IMR-90 (cell line): ENCODE measurements at regions not wholly inside any gene's neighbourhood (a gene's known extent, or its start where the extent isn't known, plus 50 kb on each side); places are given as distances from the start of the nearest gene placed in this dataset.

Source experiments
- ATAC-seq: fragments of 200-7000 bp; cut with Tn5 transposase; 2 replicates; pipeline ENCODE4 v1.9.1; 2020; ENCODE audit warnings: low read depth, mild to moderate bottlenecking, moderate library complexity
- BruUV-seq: library from RNA; stranded (reverse); fragments of 400-500 nt; replicated peaks from 2 replicates; lab custom pipeline; 2021; lab: Mats Ljungman, UMichigan
- CTCF ChIA-PET: fragments of 300-600 bp; formaldehyde crosslinking; extraction: SDS; loops from one replicate; lab custom pipeline; 2021; ENCODE audit warnings: antibody characterized with exemption; lab: Yijun Ruan, JAX
- POLR2A ChIA-PET: fragments of 300-600 bp; sonication (Branson Sonifier 250); formaldehyde crosslinking; loops from one replicate; lab custom pipeline; 2022; ENCODE audit warnings: antibody characterized with exemption; ENCODE audit not compliant: unreplicated experiment; lab: Charles Lee
- DNase-seq: peaks from one replicate; pipeline ENCODE4 v3.0.0; 2013
- H2AFZ ChIP-seq: replicated peaks from 2 replicates; pipeline ENCODE3; 2013; ENCODE audit warnings: low read length, mild to moderate bottlenecking; ENCODE audit not compliant: poor library complexity
- H2AK5ac ChIP-seq: 2 replicates; pipeline ENCODE4 v1.6.1; 2013; ENCODE audit warnings: low read depth, low read length, inconsistent platforms
- H2AK9ac ChIP-seq: replicated peaks from 2 replicates; pipeline ENCODE3; 2013; ENCODE audit warnings: mild to moderate bottlenecking, low read depth, low read length, moderate library complexity; ENCODE audit not compliant: poor library complexity
- H2BK120ac ChIP-seq: 2 replicates; pipeline ENCODE4 v1.6.1; 2013; ENCODE audit warnings: low read depth, low read length, inconsistent platforms
- H2BK15ac ChIP-seq: 3 replicates; pipeline ENCODE4 v1.6.1; 2013; ENCODE audit warnings: low read depth, low read length, inconsistent platforms
- H2BK20ac ChIP-seq: 2 replicates; pipeline ENCODE4 v1.6.1; 2013; ENCODE audit warnings: low read depth, mild to moderate bottlenecking, inconsistent platforms, low read length, moderate library complexity
- H2BK5ac ChIP-seq: 2 replicates; pipeline ENCODE4 v1.6.1; 2013; ENCODE audit warnings: mild to moderate bottlenecking, low read depth, low read length, inconsistent platforms; ENCODE audit not compliant: poor library complexity, severe bottlenecking
- H3K14ac ChIP-seq: replicated peaks from 2 replicates; pipeline ENCODE4 v1.6.1; 2013; ENCODE audit warnings: low read depth, low read length, inconsistent platforms
- H3K18ac ChIP-seq: 2 replicates; pipeline ENCODE4 v1.6.1; 2013; ENCODE audit warnings: low read depth, low read length, control low read depth
- H3K23ac ChIP-seq: 2 replicates; pipeline ENCODE4 v1.6.1; 2013; ENCODE audit warnings: low read depth, low read length, inconsistent platforms
- H3K27ac ChIP-seq: 2 replicates; pipeline ENCODE4 v1.5.1; 2013; ENCODE audit warnings: mild to moderate bottlenecking, control low read depth, low read length; ENCODE audit not compliant: insufficient read depth
- H3K27me3 ChIP-seq: 2 replicates; pipeline ENCODE4 v1.6.1; 2013; ENCODE audit warnings: low read length; ENCODE audit not compliant: control insufficient read depth, insufficient read depth
- H3K36me3 ChIP-seq: 2 replicates; pipeline ENCODE4 v1.6.1; 2013; ENCODE audit warnings: low read length, mixed read lengths; ENCODE audit not compliant: control insufficient read depth, insufficient read depth
- H3K4ac ChIP-seq: 2 replicates; pipeline ENCODE4 v1.6.1; 2013; ENCODE audit warnings: low read depth, low read length, inconsistent platforms
- H3K4me1 ChIP-seq: 2 replicates; pipeline ENCODE4 v1.6.1; 2013; ENCODE audit warnings: low read length, mixed read lengths; ENCODE audit not compliant: control insufficient read depth, insufficient read depth
- H3K4me2 ChIP-seq: 2 replicates; pipeline ENCODE4 v1.6.1; 2013; ENCODE audit warnings: low read depth, mild to moderate bottlenecking, control low read depth, low read length, moderate library complexity
- H3K4me3 ChIP-seq: 2 replicates; pipeline ENCODE4 v1.5.1; 2013; ENCODE audit warnings: low read depth, mild to moderate bottlenecking, control low read depth, low read length, moderate library complexity; ENCODE audit not compliant: insufficient read depth
- H3K56ac ChIP-seq: 2 replicates; pipeline ENCODE4 v1.6.1; 2013; ENCODE audit warnings: low read length, inconsistent platforms; ENCODE audit not compliant: insufficient read depth; ENCODE audit errors: extremely low read depth
- H3K79me1 ChIP-seq, 2 experiments: 2 replicates each; pipeline ENCODE4 v1.6.1; 2013; ENCODE audit warnings: low read length in 2 of 2, inconsistent platforms in 1 of 2, low read depth in 1 of 2
- H3K9ac ChIP-seq: 2 replicates; pipeline ENCODE4 v1.6.1; 2013; ENCODE audit warnings: low read depth, low read length, control low read depth
- H3K9me1 ChIP-seq: 2 replicates; pipeline ENCODE4 v1.6.1; 2013; ENCODE audit warnings: low read length, inconsistent platforms; ENCODE audit not compliant: insufficient read depth
- H3K9me3 ChIP-seq: 2 replicates; pipeline ENCODE4 v1.6.1; 2013; ENCODE audit warnings: low read length; ENCODE audit not compliant: control insufficient read depth, insufficient read depth
- H4K20me1 ChIP-seq: 2 replicates; pipeline ENCODE4 v1.6.1; 2013; ENCODE audit warnings: low read length, inconsistent platforms; ENCODE audit not compliant: insufficient read depth
- H4K5ac ChIP-seq: 2 replicates; pipeline ENCODE4 v1.6.1; 2013; ENCODE audit warnings: mild to moderate bottlenecking, low read depth, low read length, control low read depth
- H4K8ac ChIP-seq, 2 experiments: 2 replicates each; pipeline ENCODE4 v1.6.1; 2013; ENCODE audit warnings: low read depth in 2 of 2, low read length in 2 of 2, control low read depth in 1 of 2, inconsistent platforms in 1 of 2
- H4K91ac ChIP-seq: 2 replicates; pipeline ENCODE4 v1.6.1; 2013; ENCODE audit warnings: low read depth, low read length, inconsistent platforms; ENCODE audit not compliant: insufficient read depth
- CHD1 ChIP-seq: IDR thresholded peaks from 2 replicates; pipeline ENCODE4 v1.6.1; 2012; ENCODE audit warnings: low read depth, low read length, improper control_type of control experiment
- FOS ChIP-seq: fragments of 150-350 bp; IDR thresholded peaks from 2 replicates; pipeline ENCODE4 v1.6.1; 2016; ENCODE audit warnings: low read depth, low read length
- MAFK ChIP-seq: IDR thresholded peaks from 2 replicates; pipeline ENCODE4 v1.6.1; 2012; ENCODE audit warnings: low read depth, low read length, improper control_type of control experiment
- MAZ ChIP-seq: IDR thresholded peaks from 2 replicates; pipeline ENCODE4 v1.6.1; 2012; ENCODE audit warnings: low read depth, mild to moderate bottlenecking, low read length, improper control_type of control experiment, moderate library complexity, borderline replicate concordance
- POLR2A ChIP-seq: IDR thresholded peaks from 2 replicates; pipeline ENCODE4 v1.6.1; 2012; ENCODE audit warnings: mild to moderate bottlenecking, low read depth, low read length
- RAD21 ChIP-seq: IDR thresholded peaks from 2 replicates; pipeline ENCODE4 v1.6.1; 2012; ENCODE audit warnings: low read length, improper control_type of control experiment
- RCOR1 ChIP-seq: IDR thresholded peaks from 2 replicates; pipeline ENCODE4 v1.6.1; 2012; ENCODE audit warnings: mild to moderate bottlenecking, low read length, improper control_type of control experiment; ENCODE audit not compliant: insufficient replicate concordance
- SMC3 ChIP-seq: fragments of 150-350 bp; IDR thresholded peaks from 2 replicates; pipeline ENCODE4 v1.6.1; 2016; ENCODE audit warnings: low read depth, mild to moderate bottlenecking, antibody characterized with exemption, low read length, moderate library complexity
- WGBS, 2 experiments: methylation state at CpG; one replicate each; pipeline versions ENCODE4 v1.1.5 to v1.1.7; 2013; ENCODE audit warnings: missing lambda C conversion rate in 2 of 2; ENCODE audit not compliant: insufficient read length in 1 of 2; ENCODE audit errors: extremely low coverage in 2 of 2; 5-methylcytosine and 5-hydroxymethylcytosine counted together
- dilution Hi-C: fragments of 300-500 bp; cut with HindIII; formaldehyde crosslinking; loops from one replicate; pipeline ENCODE4 v1.14.3; 2018; ENCODE audit warnings: low sequenced_read_pairs; ENCODE audit not compliant: unreplicated experiment
- in situ Hi-C: fragments of 300-500 bp; cut with MboI; formaldehyde crosslinking; loops from 3 replicates; pipeline ENCODE4 v1.14.3; 2019; ENCODE audit warnings: low sequenced_read_pairs, inconsistent platforms, mixed read lengths
- intact Hi-C: fragments of 100-400 bp; cut with micrococcal nuclease; formaldehyde crosslinking; loops from 2 replicates; pipeline ENCODE4 v1.10.0; 2022
- TF ChIP-seq, protein P1 (sequence below): fragments of 150-350 bp; IDR thresholded peaks from 2 replicates; pipeline ENCODE4 v1.6.1; 2017; ENCODE audit warnings: mild to moderate bottlenecking, antibody characterized with exemption, low read length, low read depth
- TF ChIP-seq, protein P2 (sequence below): conservative IDR thresholded peaks from 2 replicates; pipeline ENCODE4 v1.5.1; 2012; ENCODE audit warnings: mild to moderate bottlenecking, low read depth, low read length, improper control_type of control experiment
- TF ChIP-seq, protein P3 (sequence below): fragments of 150-350 bp; IDR thresholded peaks from 2 replicates; pipeline ENCODE4 v1.6.1; 2016; ENCODE audit warnings: low read depth, mild to moderate bottlenecking, low read length, moderate library complexity, borderline replicate concordance

DNA sequence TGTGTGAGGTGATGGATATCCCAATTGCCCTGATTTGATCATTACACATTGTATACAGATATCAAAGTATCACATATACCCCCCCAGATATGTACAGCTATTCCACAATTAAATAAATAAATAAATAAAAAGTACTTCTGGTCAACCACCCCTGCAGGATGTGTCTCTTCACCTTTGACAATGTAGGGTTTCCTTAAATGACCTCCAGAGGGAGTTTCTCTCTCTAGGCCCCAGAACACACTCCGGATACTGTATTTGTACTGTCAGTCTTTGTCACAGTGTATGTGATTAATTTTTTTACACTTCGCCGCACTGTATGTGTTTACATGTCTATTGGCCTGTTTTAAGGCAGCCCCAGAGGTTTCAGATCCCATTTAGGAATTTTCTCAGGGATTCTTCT is 123.6 kb downstream of the ADCYAP1R1 start:
- Histone ChIP-seq H4K91ac (no peak overlapping the region), H2AK9ac (no peak overlapping the region), H3K9me1 (no peaks in the 10 kb centered on the region), H2AFZ (no peak overlapping the region), H2AK5ac (no peak overlapping the region), H2BK20ac (no peak overlapping the region), H3K4me3 (no peak overlapping the region), H3K4ac (no peak overlapping the region), H3K36me3 (no peaks in the 10 kb centered on the region), H3K4me2 (no peak overlapping the region), H3K9ac (no peak overlapping the region), H4K8ac (no peak overlapping the region), H3K23ac (no peak overlapping the region), H2BK15ac (no peak overlapping the region), H2BK5ac (no peak overlapping the region), H2BK120ac (no peak overlapping the region), H3K18ac (no peak overlapping the region), H3K27ac (no peak overlapping the region), H3K79me1 (no peaks in the 10 kb centered on the region), H4K20me1 (no peaks in the 10 kb centered on the region), H3K56ac (no peak overlapping the region), H3K27me3 (no peaks in the 10 kb centered on the region), H3K4me1 (no peaks in the 10 kb centered on the region), H3K14ac (no peak overlapping the region), H4K5ac (no peak overlapping the region), H3K9me3 (no peaks in the 10 kb centered on the region)
- DNase-seq (no peak), ATAC-seq (no peak)
- ChIA-PET POLR2A (no interaction called here), CTCF (no interaction called here)
- no CpG with 5 or more reads among the region's 3 CpGs for WGBS, 2 experiments
- TF ChIP-seq MAZ (no peak), FOS (no peak), CHD1 (no peak), MAFK (no peak), SMC3 (no peak), RCOR1 (no peak), RAD21 (no peak), POLR2A (no peak)
- TF ChIP-seq, protein P1, sequence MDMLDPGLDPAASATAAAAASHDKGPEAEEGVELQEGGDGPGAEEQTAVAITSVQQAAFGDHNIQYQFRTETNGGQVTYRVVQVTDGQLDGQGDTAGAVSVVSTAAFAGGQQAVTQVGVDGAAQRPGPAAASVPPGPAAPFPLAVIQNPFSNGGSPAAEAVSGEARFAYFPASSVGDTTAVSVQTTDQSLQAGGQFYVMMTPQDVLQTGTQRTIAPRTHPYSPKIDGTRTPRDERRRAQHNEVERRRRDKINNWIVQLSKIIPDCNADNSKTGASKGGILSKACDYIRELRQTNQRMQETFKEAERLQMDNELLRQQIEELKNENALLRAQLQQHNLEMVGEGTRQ: no peak
- TF ChIP-seq, protein P2, sequence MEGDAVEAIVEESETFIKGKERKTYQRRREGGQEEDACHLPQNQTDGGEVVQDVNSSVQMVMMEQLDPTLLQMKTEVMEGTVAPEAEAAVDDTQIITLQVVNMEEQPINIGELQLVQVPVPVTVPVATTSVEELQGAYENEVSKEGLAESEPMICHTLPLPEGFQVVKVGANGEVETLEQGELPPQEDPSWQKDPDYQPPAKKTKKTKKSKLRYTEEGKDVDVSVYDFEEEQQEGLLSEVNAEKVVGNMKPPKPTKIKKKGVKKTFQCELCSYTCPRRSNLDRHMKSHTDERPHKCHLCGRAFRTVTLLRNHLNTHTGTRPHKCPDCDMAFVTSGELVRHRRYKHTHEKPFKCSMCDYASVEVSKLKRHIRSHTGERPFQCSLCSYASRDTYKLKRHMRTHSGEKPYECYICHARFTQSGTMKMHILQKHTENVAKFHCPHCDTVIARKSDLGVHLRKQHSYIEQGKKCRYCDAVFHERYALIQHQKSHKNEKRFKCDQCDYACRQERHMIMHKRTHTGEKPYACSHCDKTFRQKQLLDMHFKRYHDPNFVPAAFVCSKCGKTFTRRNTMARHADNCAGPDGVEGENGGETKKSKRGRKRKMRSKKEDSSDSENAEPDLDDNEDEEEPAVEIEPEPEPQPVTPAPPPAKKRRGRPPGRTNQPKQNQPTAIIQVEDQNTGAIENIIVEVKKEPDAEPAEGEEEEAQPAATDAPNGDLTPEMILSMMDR: no peak
- TF ChIP-seq, protein P3, sequence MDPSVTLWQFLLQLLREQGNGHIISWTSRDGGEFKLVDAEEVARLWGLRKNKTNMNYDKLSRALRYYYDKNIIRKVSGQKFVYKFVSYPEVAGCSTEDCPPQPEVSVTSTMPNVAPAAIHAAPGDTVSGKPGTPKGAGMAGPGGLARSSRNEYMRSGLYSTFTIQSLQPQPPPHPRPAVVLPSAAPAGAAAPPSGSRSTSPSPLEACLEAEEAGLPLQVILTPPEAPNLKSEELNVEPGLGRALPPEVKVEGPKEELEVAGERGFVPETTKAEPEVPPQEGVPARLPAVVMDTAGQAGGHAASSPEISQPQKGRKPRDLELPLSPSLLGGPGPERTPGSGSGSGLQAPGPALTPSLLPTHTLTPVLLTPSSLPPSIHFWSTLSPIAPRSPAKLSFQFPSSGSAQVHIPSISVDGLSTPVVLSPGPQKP: no peak
- no TSS peak for BruUV-seq
- in situ Hi-C loops: no loop called here
- intact Hi-C loops: no loop called here
- dilution Hi-C loops: no loop called here
